ENCODE measurements at regions not wholly inside any gene's neighbourhood (a gene's known extent, or its start where the extent isn't known, plus 50 kb on each side); places are given as distances from the start of the nearest gene placed in this dataset.
"Not testable (repeated sequence)": the region's sequence is repeated elsewhere in the genome, so short reads cannot be mapped to it uniquely, and the experiment has no call there.

GRCh38 chr20:48498125-48498524 is 329.7 kb downstream of the PREX1 start:
- H3K36me3 ChIP-seq (ENCODE audit: insufficient read depth, low read length, poor library complexity, severe bottlenecking); intact Hi-C loops (cut with micrococcal nuclease; ENCODE audit: unreplicated experiment); H3K4me1 ChIP-seq (ENCODE audit: insufficient read depth, low read length, poor library complexity, severe bottlenecking); H3K27ac ChIP-seq (ENCODE audit: low read depth, low read length, poor library complexity, severe bottlenecking); BruUV-seq (replicated peaks); POLR2A ChIA-PET (ENCODE audit: low non-redundant PET); CTCF ChIA-PET; H3K9me3 ChIP-seq (ENCODE audit: low read depth, low read length, poor library complexity, severe bottlenecking); H3K4me3 ChIP-seq (ENCODE audit: low read depth, low read length, poor library complexity, severe bottlenecking); DNase-seq (ENCODE audit: low spot score): not testable (repeated sequence)
- H3K27me3 ChIP-seq (replicated peaks; ENCODE audit: insufficient read depth, low read depth, low read length, poor library complexity): peaks cover 37% of the 10 kb centered on the region

DNA sequence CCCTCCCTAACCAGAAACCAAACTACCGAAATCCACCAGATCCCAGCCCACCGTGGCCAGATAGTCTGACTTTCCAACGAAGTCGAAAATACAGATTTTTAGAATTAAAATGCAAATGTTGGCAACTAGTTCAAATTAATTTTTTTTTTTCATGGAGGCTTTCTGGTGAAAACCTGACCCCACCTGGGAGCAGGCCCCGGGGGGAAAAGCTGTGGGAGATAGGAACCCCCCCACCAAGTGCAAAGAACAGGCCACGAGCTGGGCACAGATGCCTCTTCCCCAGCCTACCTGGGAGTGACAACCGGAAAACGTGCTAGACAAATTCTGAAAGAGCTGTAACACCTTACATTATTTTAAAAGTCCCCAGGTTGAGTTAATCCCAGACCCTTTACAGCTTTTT is 333.8 kb downstream of the PREX1 start:
- no TSS peak for BruUV-seq (replicated peaks)
- peaks cover 5% of the 10 kb centered on the region for H3K27me3 ChIP-seq (replicated peaks; ENCODE audit: insufficient read depth, low read depth, low read length, poor library complexity)
- H3K4me1 ChIP-seq (ENCODE audit: insufficient read depth, low read length, poor library complexity, severe bottlenecking): no peaks in the 10 kb centered on the region
- H3K27ac ChIP-seq (ENCODE audit: low read depth, low read length, poor library complexity, severe bottlenecking): no peak overlapping the region
- no peak for DNase-seq (ENCODE audit: low spot score)
- no peak for TF ChIP-seq CTCF (conservative IDR thresholded peaks at IDR 0.05; ENCODE audit: low read depth, low read length)
- no peak for TF ChIP-seq EZH2 (IDR thresholded peaks at IDR 0.05; ENCODE audit: borderline replicate concordance, low read depth, low read length, poor library complexity, severe bottlenecking)
- no peaks in the 10 kb centered on the region for H3K9me3 ChIP-seq (ENCODE audit: low read depth, low read length, poor library complexity, severe bottlenecking)
- ChIA-PET CTCF (no interaction called here), POLR2A (ENCODE audit: low non-redundant PET) (no interaction called here)
- intact Hi-C loops (cut with micrococcal nuclease; ENCODE audit: unreplicated experiment): no loop called here
- no peaks in the 10 kb centered on the region for H3K36me3 ChIP-seq (ENCODE audit: insufficient read depth, low read length, poor library complexity, severe bottlenecking)
- no peak overlapping the region for H3K4me3 ChIP-seq (ENCODE audit: low read depth, low read length, poor library complexity, severe bottlenecking)

- intact Hi-C loops (cut with micrococcal nuclease; ENCODE audit: unreplicated experiment); BruUV-seq (replicated peaks); DNase-seq (ENCODE audit: low spot score); H3K27me3 ChIP-seq (replicated peaks; ENCODE audit: insufficient read depth, low read depth, low read length, poor library complexity); H3K36me3 ChIP-seq (ENCODE audit: insufficient read depth, low read length, poor library complexity, severe bottlenecking); H3K4me1 ChIP-seq (ENCODE audit: insufficient read depth, low read length, poor library complexity, severe bottlenecking); H3K4me3 ChIP-seq (ENCODE audit: low read depth, low read length, poor library complexity, severe bottlenecking); CTCF ChIA-PET; H3K9me3 ChIP-seq (ENCODE audit: low read depth, low read length, poor library complexity, severe bottlenecking); H3K27ac ChIP-seq (ENCODE audit: low read depth, low read length, poor library complexity, severe bottlenecking); POLR2A ChIA-PET (ENCODE audit: low non-redundant PET): not testable (repeated sequence)
Observed at GRCh38 chr20:48493331-48493730, 334.5 kb downstream of the PREX1 start.

GRCh38 chr20:48492715-48493070 is 335.1 kb downstream of the PREX1 start:
- CTCF ChIA-PET: no interaction called here
- POLR2A ChIA-PET (ENCODE audit: low non-redundant PET): no interaction called here

More at GRCh38 chr20:48492715-48493070, 335.1 kb downstream of the PREX1 start:
- H3K27me3 ChIP-seq (replicated peaks; ENCODE audit: insufficient read depth, low read depth, low read length, poor library complexity): peaks cover 5% of the 10 kb centered on the region
- no peak overlapping the region for H3K4me3 ChIP-seq (ENCODE audit: low read depth, low read length, poor library complexity, severe bottlenecking)
- no peaks in the 10 kb centered on the region for H3K4me1 ChIP-seq (ENCODE audit: insufficient read depth, low read length, poor library complexity, severe bottlenecking)
- intact Hi-C loops (cut with micrococcal nuclease; ENCODE audit: unreplicated experiment): no loop called here
- no peak overlapping the region for H3K27ac ChIP-seq (ENCODE audit: low read depth, low read length, poor library complexity, severe bottlenecking)
- H3K36me3 ChIP-seq (ENCODE audit: insufficient read depth, low read length, poor library complexity, severe bottlenecking): no peaks in the 10 kb centered on the region
- DNase-seq (ENCODE audit: low spot score): no peak
- no peak for TF ChIP-seq CTCF (conservative IDR thresholded peaks at IDR 0.05; ENCODE audit: low read depth, low read length)
- BruUV-seq (replicated peaks): no TSS peak
- H3K9me3 ChIP-seq (ENCODE audit: low read depth, low read length, poor library complexity, severe bottlenecking): no peaks in the 10 kb centered on the region

Data from A673 (cell line).